K562 (cell line): ENCODE measurements at regions not wholly inside any gene's neighbourhood (a gene's known extent, or its start where the extent isn't known, plus 50 kb on each side); places are given as distances from the start of the nearest gene placed in this dataset.

Experiments used
- ATAC-seq: fragments of 200-7000 bp; cut with Tn5 transposase; 3 replicates; pipeline ENCODE4 v1.9.1; 2020; ENCODE audit warnings: moderate library complexity
- BruUV-seq: library from RNA; stranded (reverse); fragments of 400-500 nt; replicated peaks from 2 replicates; lab custom pipeline; 2021; lab: Mats Ljungman, UMichigan
- CTCF ChIA-PET: fragments of 300-600 bp; formaldehyde crosslinking; extraction: SDS; loops from one replicate; lab custom pipeline; 2021; ENCODE audit warnings: low intra/inter-chr PET ratio; lab: Yijun Ruan, JAX
- POLR2A ChIA-PET: fragments of 300-600, 350-650 bp; sonication (Branson Sonifier 250); formaldehyde crosslinking; extraction: SDS; loops from one replicate; lab custom pipeline; 2021; ENCODE audit warnings: antibody characterized with exemption, inconsistent platforms; lab: Yijun Ruan, JAX
- DNase-seq, 4 experiments: peaks; one replicate each; pipeline versions ENCODE4 v3.0.0 to v3.0.0-alpha.2; 2011 to 2018; ENCODE audit warnings: low spot score in 3 of 4, mixed read lengths in 3 of 4; ENCODE audit errors: extremely low read depth in 1 of 4
- FAIRE-seq: peaks from 2 replicates; lab custom pipeline; 2011; peaks lifted over from hg19 to GRCh38; lab: Jason Lieb, UNC
- H2AFZ ChIP-seq: 2 replicates; pipeline ENCODE4 v1.6.0; 2011; ENCODE audit warnings: low read depth, low read length, control low read depth, inconsistent platforms
- H3K27ac ChIP-seq: fragments of 200-600 bp; 3 replicates; pipeline ENCODE4 v1.8.0; 2011; ENCODE audit warnings: low read depth, mild to moderate bottlenecking, control low read depth, inconsistent platforms, low read length, moderate library complexity, mixed read lengths; ENCODE audit errors: extremely low read depth
- H3K27me3 ChIP-seq, 2 experiments: fragments of 300-600 bp in 1 of 2; 2 replicates in 1 of 2; 3 replicates in 1 of 2; pipeline versions ENCODE4 v1.6.0 to v1.8.0; 2011; ENCODE audit warnings: inconsistent platforms in 2 of 2, low read length in 2 of 2, mild to moderate bottlenecking in 1 of 2, mixed read lengths in 1 of 2, moderate library complexity in 1 of 2; ENCODE audit not compliant: control insufficient read depth in 2 of 2, insufficient read depth in 2 of 2
- H3K36me3 ChIP-seq: fragments of 300-600 bp; 3 replicates; pipeline ENCODE4 v1.8.0; 2011; ENCODE audit warnings: mild to moderate bottlenecking, low read length, inconsistent platforms; ENCODE audit not compliant: control insufficient read depth, insufficient read depth
- H3K4me1 ChIP-seq, 2 experiments: fragments of 200-600 bp in 1 of 2; replicated peaks in 1 of 2; 2 replicates in 1 of 2; 3 replicates in 1 of 2; pipeline versions ENCODE4 v1.5.1 to v1.8.0; 2011; ENCODE audit warnings: inconsistent platforms in 2 of 2, low read length in 2 of 2, mild to moderate bottlenecking in 1 of 2, mixed read lengths in 1 of 2, moderate library complexity in 1 of 2; ENCODE audit not compliant: control insufficient read depth in 2 of 2, insufficient read depth in 2 of 2
- H3K4me2 ChIP-seq: 2 replicates; pipeline ENCODE4 v1.6.1; 2011; ENCODE audit warnings: low read length, control low read depth, inconsistent platforms, mixed read lengths; ENCODE audit not compliant: insufficient read depth
- H3K4me3 ChIP-seq: fragments of 200-600 bp; sonication (generic), shearing (Covaris generic); 2 replicates; pipeline ENCODE4 v1.5.1; 2016; ENCODE audit warnings: control low read depth, inconsistent platforms
- H3K79me2 ChIP-seq: fragments of 200-600 bp; 3 replicates; pipeline ENCODE4 v1.8.0; 2011; ENCODE audit warnings: low read length, inconsistent platforms; ENCODE audit not compliant: control insufficient read depth, insufficient read depth
- H3K9ac ChIP-seq, 2 experiments: 2 replicates each; pipeline versions ENCODE4 v1.6.0 to v1.6.1; 2011; ENCODE audit warnings: low read depth in 2 of 2, low read length in 2 of 2, control low read depth in 1 of 2, inconsistent platforms in 1 of 2, mild to moderate bottlenecking in 1 of 2, mixed read lengths in 1 of 2; ENCODE audit not compliant: insufficient read depth in 1 of 2
- H3K9me1 ChIP-seq: one replicate; pipeline ENCODE4 v1.6.0; 2011; ENCODE audit warnings: inconsistent platforms, mild to moderate bottlenecking, low read length, moderate library complexity; ENCODE audit not compliant: control insufficient read depth, insufficient read depth
- H3K9me3 ChIP-seq: replicated peaks from 2 replicates; pipeline ENCODE4 v1.5.1; 2011; ENCODE audit warnings: low read depth, low read length, inconsistent platforms; ENCODE audit not compliant: control insufficient read depth, insufficient read depth
- H4K20me1 ChIP-seq: replicated peaks from 2 replicates; pipeline ENCODE4 v1.6.1; 2011; ENCODE audit warnings: low read length, inconsistent platforms, mixed read lengths; ENCODE audit not compliant: control insufficient read depth, insufficient read depth
- ARHGAP35 ChIP-seq: fragments of 450-650 bp; IDR thresholded peaks from 2 replicates; pipeline ENCODE4 v1.6.1; 2018; ENCODE audit not compliant: partially characterized antibody
- BMI1 ChIP-seq: fragments of 150-350 bp; IDR thresholded peaks from 2 replicates; pipeline ENCODE4 v1.6.1; 2014; ENCODE audit warnings: low read length
- BRCA1 ChIP-seq, 2 experiments: fragments of 450-650 bp in 1 of 2; sonication (generic) in 1 of 2; formaldehyde crosslinking in 1 of 2; IDR thresholded peaks; 2 replicates each; pipeline versions ENCODE4 v1.5.0 to v1.6.1; 2017 to 2020; ENCODE audit warnings: mild to moderate bottlenecking in 1 of 2, missing genetic modification reagents in 1 of 2
- CAMTA2 ChIP-seq: fragments of 250-450 bp; sonication (Bioruptor Pico); conservative IDR thresholded peaks from 2 replicates; pipeline ENCODE4 v1.5.1; 2022
- KAT2B ChIP-seq: IDR thresholded peaks from one replicate; pipeline ENCODE4 v1.6.1; 2012; ENCODE audit warnings: low read depth, mild to moderate bottlenecking, control low read depth, inconsistent platforms, low read length, moderate library complexity
- KDM4B ChIP-seq, 2 experiments: fragments of 450-650 bp in 1 of 2; sonication (generic) in 1 of 2; IDR thresholded peaks; 2 replicates each; pipeline ENCODE4 v1.6.1; 2016 to 2017; ENCODE audit warnings: borderline replicate concordance in 2 of 2, antibody characterized with exemption in 1 of 2, low read depth in 1 of 2, mild to moderate bottlenecking in 1 of 2
- MAFK ChIP-seq: IDR thresholded peaks from 2 replicates; pipeline ENCODE4 v1.6.1; 2011; ENCODE audit warnings: low read length, improper control_type of control experiment
- NRF1 ChIP-seq, 2 experiments: fragments of 450-650 bp; IDR thresholded peaks in 1 of 2; conservative IDR thresholded peaks in 1 of 2; 2 replicates each; pipeline ENCODE4 v1.6.1; 2014; ENCODE audit warnings: mild to moderate bottlenecking in 2 of 2
- PATZ1 ChIP-seq: fragments of 250-450 bp; sonication (Bioruptor Pico); IDR thresholded peaks from 2 replicates; pipeline ENCODE4 v1.5.0; 2020; ENCODE audit warnings: mild to moderate bottlenecking, borderline replicate concordance
- RNF2 ChIP-seq: sonication (generic); IDR thresholded peaks from 2 replicates; pipeline ENCODE4 v1.6.1; 2016
- SRSF7 ChIP-seq: fragments of 200-400 bp; formaldehyde crosslinking; optimal IDR thresholded peaks from 2 replicates; pipeline ENCODE3; 2017; ENCODE audit warnings: mild to moderate bottlenecking, low read depth, low read length
- ZBED1 ChIP-seq: IDR thresholded peaks from 2 replicates; pipeline ENCODE4 v1.6.1; 2014
- ZFP30 ChIP-seq: fragments of 250-450 bp; sonication (Bioruptor Pico); IDR thresholded peaks from 2 replicates; pipeline ENCODE4 v1.8.0; 2022; ENCODE audit warnings: moderate library complexity, mild to moderate bottlenecking, inconsistent platforms, borderline replicate concordance
- ZNF551 ChIP-seq: fragments of 250-450 bp; sonication (Bioruptor Pico); IDR thresholded peaks from 2 replicates; pipeline ENCODE4 v1.5.0; 2021; ENCODE audit warnings: mild to moderate bottlenecking, moderate library complexity
- ZNF785 ChIP-seq: fragments of 250-450 bp; sonication (Bioruptor Pico); IDR thresholded peaks from 2 replicates; pipeline ENCODE4 v1.4.0; 2020; ENCODE audit warnings: mild to moderate bottlenecking
- WGBS: fragments of 100-300 bp; shearing (Covaris generic); methylation state at CpG from one replicate; pipeline ENCODE4 v1.1.6; 2016; ENCODE audit warnings: low coverage, mixed read lengths; ENCODE audit not compliant: insufficient coverage; ENCODE audit errors: missing lambda C conversion rate; 5-methylcytosine and 5-hydroxymethylcytosine counted together
- in situ Hi-C: fragments of 300-500 bp; cut with MboI; formaldehyde crosslinking; loops from 4 replicates; pipeline ENCODE4 v1.15.0; 2018; ENCODE audit warnings: inconsistent platforms, mixed read lengths
- intact Hi-C: fragments of 100-400 bp; cut with micrococcal nuclease; formaldehyde crosslinking; loops from 2 replicates; pipeline ENCODE4 v1.14.2; 2022

DNA sequence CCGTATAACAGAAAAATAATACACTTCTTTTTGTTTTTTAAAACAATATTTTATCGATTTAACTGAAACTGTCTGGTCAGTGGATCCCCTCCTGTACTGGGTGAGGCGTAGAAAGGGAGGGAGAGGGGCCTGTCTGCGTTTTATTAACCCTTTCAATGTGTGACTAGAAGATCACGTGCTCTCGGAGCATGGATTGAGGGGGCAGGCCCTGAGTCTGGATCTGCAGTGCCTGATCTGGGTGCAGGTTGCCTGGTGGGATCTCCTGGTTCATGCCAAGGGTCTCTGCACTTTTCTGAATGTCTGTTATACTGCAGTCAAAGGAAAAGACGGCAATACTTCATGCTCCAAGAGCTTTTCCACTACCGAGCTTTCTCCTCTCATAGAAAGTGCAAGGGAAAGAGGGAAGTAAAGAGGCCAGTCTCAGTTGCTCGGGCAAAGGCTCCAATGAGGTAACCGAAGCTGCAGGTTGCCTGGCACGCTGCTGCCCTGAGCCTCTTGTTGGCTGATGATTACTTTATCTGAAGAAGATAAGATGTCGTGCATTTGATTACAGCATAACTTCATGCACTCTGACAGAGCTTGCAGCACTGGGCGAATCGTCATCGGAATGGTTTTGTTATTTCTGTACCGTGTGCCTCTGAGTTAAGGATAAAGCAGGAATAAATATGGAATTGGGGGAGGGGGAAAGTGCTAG lies 167.5 kb upstream of the PMEPA1 start:
- no peak for TF ChIP-seq CAMTA2 (CRISPR knock-in tag)
- no peak for TF ChIP-seq ZNF551 (CRISPR knock-in tag)
- no peak for TF ChIP-seq ZFP30 (CRISPR knock-in tag)
- POLR2A ChIA-PET, result no interaction called here
- no peaks in the 10 kb centered on the region for H3K9me3 ChIP-seq
- no peak overlapping the region for H3K4me2 ChIP-seq
- H3K4me3 ChIP-seq, result no peak overlapping the region
- no peaks in the 10 kb centered on the region for H3K79me2 ChIP-seq
- H3K27ac ChIP-seq, result no peak overlapping the region
- peaks cover 15 to 30% of the 10 kb centered on the region in 2 experiments; a peak in 4 of 5 replicates for H3K27me3 ChIP-seq
- H4K20me1 ChIP-seq, result peaks cover 4% of the 10 kb centered on the region; the same call in 1 of the 2 replicates
- no peaks in the 10 kb centered on the region for H3K9me1 ChIP-seq
- ATAC-seq (no peak), FAIRE-seq (no peak), DNase-seq (no peak)
- in situ Hi-C loops (no loop called here), intact Hi-C loops (no loop called here)
- no TSS peak for BruUV-seq
- H3K9ac ChIP-seq, result no peak overlapping the region
- H3K36me3 ChIP-seq, result no peaks in the 10 kb centered on the region
- CTCF ChIA-PET, result no interaction called here
- H3K4me1 ChIP-seq, result no peaks in the 10 kb centered on the region
- H2AFZ ChIP-seq, result no peak overlapping the region
- WGBS, result 0% methylated on average over 16 of the region's 16 CpGs

DNA sequence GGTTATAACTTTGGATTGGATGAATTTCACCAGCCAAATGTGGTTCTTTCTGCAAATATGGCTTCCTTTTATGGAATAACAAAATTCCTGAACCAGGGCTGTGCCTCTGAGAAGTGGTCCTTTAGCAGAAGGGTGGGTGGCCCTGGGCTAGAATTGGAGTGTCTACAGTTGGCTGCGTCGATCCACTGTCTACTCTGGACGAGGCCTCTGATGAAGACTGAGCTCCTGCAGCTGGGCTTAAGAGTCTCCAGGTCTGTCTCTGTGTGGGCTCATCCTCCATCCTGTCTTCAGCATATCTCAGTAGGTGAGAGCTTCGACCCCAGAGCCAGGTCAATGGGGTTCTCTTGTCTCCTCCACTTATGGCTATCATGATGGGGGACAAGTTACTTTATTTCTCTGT lies 166.3 kb upstream of the PMEPA1 start:
- no peak overlapping the region for H3K4me2 ChIP-seq
- H3K9me1 ChIP-seq, result no peaks in the 10 kb centered on the region
- in situ Hi-C loops, result no loop called here
- DNase-seq, result no peak
- H3K36me3 ChIP-seq, result no peaks in the 10 kb centered on the region
- H3K27me3 ChIP-seq, result peaks cover 4 to 28% of the 10 kb centered on the region in 2 experiments; a peak in 3 of 5 replicates
- WGBS, result 0% methylated on average over 4 of the region's 4 CpGs
- H3K9ac ChIP-seq, result no peak overlapping the region
- no peaks in the 10 kb centered on the region for H3K79me2 ChIP-seq
- BruUV-seq, result no TSS peak
- ChIA-PET POLR2A (no interaction called here), CTCF (no interaction called here)
- H4K20me1 ChIP-seq, result peaks cover 4% of the 10 kb centered on the region; the same call in 1 of the 2 replicates
- H2AFZ ChIP-seq, result no peak overlapping the region
- no peak overlapping the region for H3K4me3 ChIP-seq
- no peaks in the 10 kb centered on the region for H3K9me3 ChIP-seq
- H3K4me1 ChIP-seq, result no peaks in the 10 kb centered on the region
- H3K27ac ChIP-seq, result no peak overlapping the region
- intact Hi-C loops, result no loop called here
- FAIRE-seq, result no peak
- ATAC-seq, result no peak
- no peak for TF ChIP-seq MAFK
- no peak for TF ChIP-seq BMI1
- no peak for TF ChIP-seq KDM4B (IDR thresholded peaks at IDR 0.05; ENCODE audit: borderline replicate concordance in 2 of 2, low read depth in 1 of 2)
- no peak for TF ChIP-seq SRSF7
- no peak for TF ChIP-seq NRF1 (conservative IDR thresholded peaks at IDR 0.05 in 1 of 2, IDR thresholded peaks at IDR 0.05 in 1 of 2)
- TF ChIP-seq KAT2B, result no peak
- TF ChIP-seq BRCA1 (IDR thresholded peaks at IDR 0.05), result no peak
- TF ChIP-seq BRCA1 (CRISPR knock-in tag; IDR thresholded peaks at IDR 0.05), result no peak
- TF ChIP-seq ZNF785, result no peak
- TF ChIP-seq ZBED1, result no peak
- no peak for TF ChIP-seq PATZ1 (CRISPR knock-in tag)
- no peak for TF ChIP-seq ARHGAP35
- no peak for TF ChIP-seq RNF2
